ENCODE measurements at regions not wholly inside any gene's neighbourhood (a gene's known extent, or its start where the extent isn't known, plus 50 kb on each side); places are given as distances from the start of the nearest gene placed in this dataset.

DNA sequence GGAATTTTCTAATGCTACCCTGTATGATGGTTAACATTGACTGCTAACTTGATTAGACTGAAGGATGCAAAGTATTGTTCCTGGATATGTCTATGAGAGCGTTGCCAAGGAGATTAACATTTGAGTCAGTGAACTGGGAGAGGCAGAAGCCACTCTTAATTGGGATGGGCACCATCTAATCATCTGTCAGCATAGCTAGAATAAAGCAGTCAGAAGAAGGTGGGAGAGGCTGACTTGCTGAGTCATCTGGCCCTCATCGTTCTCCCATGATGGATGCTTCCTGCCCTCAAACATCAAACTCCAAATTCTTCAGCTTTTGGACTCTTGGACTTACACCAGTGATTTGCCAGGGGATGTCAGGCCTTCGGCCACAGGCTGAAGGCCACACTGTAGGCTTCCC, 878.5 kb downstream of the PCDH7 start:
- TF ChIP-seq, protein P1, sequence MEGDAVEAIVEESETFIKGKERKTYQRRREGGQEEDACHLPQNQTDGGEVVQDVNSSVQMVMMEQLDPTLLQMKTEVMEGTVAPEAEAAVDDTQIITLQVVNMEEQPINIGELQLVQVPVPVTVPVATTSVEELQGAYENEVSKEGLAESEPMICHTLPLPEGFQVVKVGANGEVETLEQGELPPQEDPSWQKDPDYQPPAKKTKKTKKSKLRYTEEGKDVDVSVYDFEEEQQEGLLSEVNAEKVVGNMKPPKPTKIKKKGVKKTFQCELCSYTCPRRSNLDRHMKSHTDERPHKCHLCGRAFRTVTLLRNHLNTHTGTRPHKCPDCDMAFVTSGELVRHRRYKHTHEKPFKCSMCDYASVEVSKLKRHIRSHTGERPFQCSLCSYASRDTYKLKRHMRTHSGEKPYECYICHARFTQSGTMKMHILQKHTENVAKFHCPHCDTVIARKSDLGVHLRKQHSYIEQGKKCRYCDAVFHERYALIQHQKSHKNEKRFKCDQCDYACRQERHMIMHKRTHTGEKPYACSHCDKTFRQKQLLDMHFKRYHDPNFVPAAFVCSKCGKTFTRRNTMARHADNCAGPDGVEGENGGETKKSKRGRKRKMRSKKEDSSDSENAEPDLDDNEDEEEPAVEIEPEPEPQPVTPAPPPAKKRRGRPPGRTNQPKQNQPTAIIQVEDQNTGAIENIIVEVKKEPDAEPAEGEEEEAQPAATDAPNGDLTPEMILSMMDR (IDR thresholded peaks at IDR 0.05), result no peak
- TF ChIP-seq EZH2 (IDR thresholded peaks at IDR 0.05), result no peak
- TF ChIP-seq EZH2phosphoT487 (IDR thresholded peaks at IDR 0.05), result no peak

Measured in neural progenitor cell (in vitro differentiated cells).